ENCODE measurements at regions not wholly inside any gene's neighbourhood (a gene's known extent, or its start where the extent isn't known, plus 50 kb on each side); places are given as distances from the start of the nearest gene placed in this dataset.

GRCh38 chr18:76102626-76103025, 392.4 kb downstream of the ZNF516 start:
- no peak for TF ChIP-seq TAF1 (IDR thresholded peaks at IDR 0.05; ENCODE audit: low read depth)
- no peak for TF ChIP-seq YY1 (IDR thresholded peaks at IDR 0.05; ENCODE audit: low read depth)
- TF ChIP-seq TCF12 (IDR thresholded peaks at IDR 0.05; ENCODE audit: low read depth), result no peak
- no peak for TF ChIP-seq FOXM1 (IDR thresholded peaks at IDR 0.05; ENCODE audit: borderline replicate concordance, low read depth)
- TF ChIP-seq RAD21 (IDR thresholded peaks at IDR 0.05; ENCODE audit: low read depth), result no peak

- TF ChIP-seq EGR1 (IDR thresholded peaks at IDR 0.05) (no peak), TAF1 (IDR thresholded peaks at IDR 0.05; ENCODE audit: low read depth) (no peak), USF1 (IDR thresholded peaks at IDR 0.05) (no peak), TEAD4 (IDR thresholded peaks at IDR 0.05) (no peak), YY1 (IDR thresholded peaks at IDR 0.05; ENCODE audit: low read depth) (no peak), NFIC (IDR thresholded peaks at IDR 0.05) (no peak), ZBTB7A (IDR thresholded peaks at IDR 0.05; ENCODE audit: low read depth) (no peak), CREB1 (IDR thresholded peaks at IDR 0.05; ENCODE audit: low read depth) (no peak), TCF12 (IDR thresholded peaks at IDR 0.05; ENCODE audit: low read depth) (no peak), MAX (IDR thresholded peaks at IDR 0.05) (no peak), RAD21 (IDR thresholded peaks at IDR 0.05; ENCODE audit: low read depth) (no peak), FOXM1 (IDR thresholded peaks at IDR 0.05; ENCODE audit: borderline replicate concordance, low read depth) (no peak)
These were observed 392.9 kb downstream of the ZNF516 start for GRCh38 chr18:76102156-76102555.

GRCh38 chr18:76099931-76100457, 395.0 kb downstream of the ZNF516 start:
- TF ChIP-seq ZBTB7A (IDR thresholded peaks at IDR 0.05; ENCODE audit: low read depth), result no peak
- no peak for TF ChIP-seq TCF12 (IDR thresholded peaks at IDR 0.05; ENCODE audit: low read depth)
- TF ChIP-seq USF1 (IDR thresholded peaks at IDR 0.05), result no peak
- TF ChIP-seq CREB1 (IDR thresholded peaks at IDR 0.05; ENCODE audit: low read depth), result no peak
- TF ChIP-seq EP300 (IDR thresholded peaks at IDR 0.05; ENCODE audit: borderline replicate concordance), result no peak
- TF ChIP-seq NFIC (IDR thresholded peaks at IDR 0.05), result no peak

- TF ChIP-seq FOXM1 (IDR thresholded peaks at IDR 0.05; ENCODE audit: borderline replicate concordance, low read depth) (no peak), NFIC (IDR thresholded peaks at IDR 0.05) (no peak), EGR1 (IDR thresholded peaks at IDR 0.05) (no peak), REST (IDR thresholded peaks at IDR 0.05; ENCODE audit: low read depth) (no peak), TCF12 (IDR thresholded peaks at IDR 0.05; ENCODE audit: low read depth) (no peak), CREB1 (IDR thresholded peaks at IDR 0.05; ENCODE audit: low read depth) (no peak), MAX (IDR thresholded peaks at IDR 0.05) (no peak), YY1 (IDR thresholded peaks at IDR 0.05; ENCODE audit: low read depth) (no peak), TEAD4 (IDR thresholded peaks at IDR 0.05) (no peak), USF1 (IDR thresholded peaks at IDR 0.05) (no peak), ZBTB7A (IDR thresholded peaks at IDR 0.05; ENCODE audit: low read depth) (no peak), CEBPB (IDR thresholded peaks at IDR 0.05) (no peak), EP300 (IDR thresholded peaks at IDR 0.05; ENCODE audit: borderline replicate concordance) (no peak), RAD21 (IDR thresholded peaks at IDR 0.05; ENCODE audit: low read depth) (no peak), TAF1 (IDR thresholded peaks at IDR 0.05; ENCODE audit: low read depth) (no peak)
These were observed 396.2 kb downstream of the ZNF516 start for GRCh38 chr18:76098674-76099411.

- TF ChIP-seq MAX (IDR thresholded peaks at IDR 0.05) (no peak), EGR1 (IDR thresholded peaks at IDR 0.05) (no peak), NFIC (IDR thresholded peaks at IDR 0.05) (no peak), CEBPB (IDR thresholded peaks at IDR 0.05) (no peak), TAF1 (IDR thresholded peaks at IDR 0.05; ENCODE audit: low read depth) (no peak), EP300 (IDR thresholded peaks at IDR 0.05; ENCODE audit: borderline replicate concordance) (no peak), FOXM1 (IDR thresholded peaks at IDR 0.05; ENCODE audit: borderline replicate concordance, low read depth) (no peak), TCF12 (IDR thresholded peaks at IDR 0.05; ENCODE audit: low read depth) (no peak), ZBTB7A (IDR thresholded peaks at IDR 0.05; ENCODE audit: low read depth) (no peak), RAD21 (IDR thresholded peaks at IDR 0.05; ENCODE audit: low read depth) (no peak), CREB1 (IDR thresholded peaks at IDR 0.05; ENCODE audit: low read depth) (no peak), YY1 (IDR thresholded peaks at IDR 0.05; ENCODE audit: low read depth) (no peak)
These were observed 413.5 kb downstream of the ZNF516 start for GRCh38 chr18:76081536-76081935.

- no peak for TF ChIP-seq REST (IDR thresholded peaks at IDR 0.05; ENCODE audit: low read depth)
- no peak for TF ChIP-seq YY1 (IDR thresholded peaks at IDR 0.05; ENCODE audit: low read depth)
- TF ChIP-seq TCF12 (IDR thresholded peaks at IDR 0.05; ENCODE audit: low read depth), result no peak
- TF ChIP-seq RAD21 (IDR thresholded peaks at IDR 0.05; ENCODE audit: low read depth), result no peak
- no peak for TF ChIP-seq CREB1 (IDR thresholded peaks at IDR 0.05; ENCODE audit: low read depth)
These were observed 414.6 kb downstream of the ZNF516 start for GRCh38 chr18:76080430-76080829.

Data from Ishikawa (cell line).